Posterior vena cava (tissue), 2 donors: ENCODE measurements at regions not wholly inside any gene's neighbourhood (a gene's known extent, or its start where the extent isn't known, plus 50 kb on each side); places are given as distances from the start of the nearest gene placed in this dataset.
"Not testable (repeated sequence)": the region's sequence is repeated elsewhere in the genome, so short reads cannot be mapped to it uniquely, and the experiment has no call there.

Experiments used
- DNase-seq: peaks from one replicate; pipeline ENCODE4 v3.0.0-alpha.2; 2020; ENCODE audit warnings: low spot score
- intact Hi-C, 2 donors: fragments of 100-400 bp; cut with DNase I; formaldehyde crosslinking; loops; one replicate each; pipeline versions ENCODE4 v1.14.1 to v1.14.2; 2022 to 2023
- donor health status: DM: yes; HTN: yes; CAD: no.
- donor health status: DM: yes; HTN: yes; CAD: no.

DNA sequence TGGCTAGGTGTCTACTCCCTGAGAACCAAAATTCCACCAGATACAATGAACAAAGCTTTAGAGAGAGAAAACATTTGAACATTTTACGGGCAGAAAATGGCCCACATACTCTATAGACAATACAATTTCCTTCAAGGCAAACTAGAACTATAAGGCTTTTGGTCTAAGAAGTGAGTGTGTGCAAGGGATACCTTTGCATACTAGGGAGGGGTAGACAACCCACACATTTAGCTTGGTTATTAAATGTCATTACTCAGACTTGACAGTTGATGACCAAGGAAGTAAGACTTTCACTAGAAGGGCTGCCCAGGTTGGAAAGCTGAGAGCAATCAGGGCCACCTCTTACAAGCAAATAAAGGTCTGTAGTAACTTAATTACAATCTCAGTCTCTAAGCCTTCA lies 64.0 kb upstream of the PLEKHM1 start:
- intact Hi-C loops, DNase-seq: not testable (repeated sequence)

DNA sequence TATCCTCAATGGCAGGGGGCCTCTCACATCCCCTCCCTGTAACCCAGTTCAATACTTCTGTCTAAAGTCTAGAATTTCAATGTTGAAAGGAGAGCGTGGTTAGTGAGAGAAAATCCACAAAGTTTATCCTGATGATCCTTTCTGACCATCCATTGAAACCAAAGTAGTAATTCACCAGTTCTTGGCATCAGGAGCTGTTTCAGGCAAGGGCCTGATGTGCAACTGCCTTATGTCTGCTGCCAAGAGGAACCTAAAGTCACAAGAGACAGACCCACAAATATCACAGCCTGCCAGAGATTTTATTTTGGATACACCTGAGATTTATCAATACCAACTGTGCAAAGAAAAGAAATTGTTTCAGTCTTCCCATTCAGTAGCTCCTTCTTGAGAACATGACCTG lies 68.3 kb upstream of the PLEKHM1 start:
- intact Hi-C loops, result not testable (repeated sequence)

DNA sequence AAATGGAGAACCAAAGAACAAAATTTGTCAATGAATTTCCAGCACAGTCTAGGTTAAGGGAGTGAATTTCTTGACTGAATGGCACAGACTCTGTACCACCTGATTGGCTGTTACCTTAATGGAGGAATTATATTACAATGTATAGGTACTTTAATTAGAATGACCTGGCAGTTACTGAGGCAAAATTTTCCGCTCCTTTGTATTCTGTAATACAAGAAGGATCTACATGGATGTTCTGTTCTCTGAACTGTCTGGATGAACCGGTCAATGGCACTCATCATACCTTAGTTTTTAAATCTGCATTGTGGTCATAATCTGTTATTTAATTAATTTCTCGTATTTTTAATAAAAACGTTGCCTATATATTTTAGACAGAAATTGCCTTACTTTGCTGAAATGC lies 72.3 kb upstream of the PLEKHM1 start:
- DNase-seq, intact Hi-C loops: not testable (repeated sequence)

More for the DNA sequence above, 68.3 kb upstream of the PLEKHM1 start:
- DNase-seq, result not testable (repeated sequence)

DNA sequence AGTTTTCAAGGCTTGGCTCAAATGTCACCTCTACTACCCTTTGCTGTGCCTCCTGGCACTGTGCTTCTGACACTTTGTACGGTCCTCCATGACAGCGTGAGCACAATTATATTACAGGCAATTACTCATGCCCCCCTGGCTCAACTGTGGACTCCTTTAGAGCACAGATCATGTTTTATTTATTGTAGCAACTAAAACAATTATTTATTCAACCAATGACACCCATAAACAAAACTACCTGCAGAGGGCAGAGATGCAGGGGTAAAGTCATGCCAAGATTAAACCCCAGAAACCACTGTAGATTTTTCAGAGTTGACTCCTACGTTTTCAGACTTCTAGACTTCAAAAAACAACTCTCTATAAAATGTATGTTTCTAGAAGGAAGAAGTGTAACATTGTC lies 72.8 kb upstream of the PLEKHM1 start:
- intact Hi-C loops, result not testable (repeated sequence)

DNA sequence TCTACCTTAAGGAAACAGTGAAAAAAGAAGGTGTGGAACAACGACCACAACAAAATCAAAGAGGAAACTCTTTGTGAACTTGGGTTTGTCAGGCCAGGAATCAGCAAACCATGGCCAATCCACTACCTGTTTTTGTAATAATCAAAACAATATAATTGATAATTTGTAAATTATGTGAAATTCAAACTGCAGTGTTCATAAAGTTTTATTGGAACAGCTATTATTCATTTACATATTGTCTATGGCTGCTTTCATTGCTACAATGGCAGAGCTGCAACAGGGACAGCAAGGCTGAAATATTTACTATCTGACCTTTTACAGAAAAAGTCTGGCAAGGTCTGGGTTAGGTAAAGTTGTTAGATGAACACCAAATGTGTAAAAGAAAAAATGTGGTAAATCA lies 77.8 kb upstream of the PLEKHM1 start:
- DNase-seq, intact Hi-C loops: not testable (repeated sequence)

More for the DNA sequence above, 72.8 kb upstream of the PLEKHM1 start:
- not testable (repeated sequence) for DNase-seq

DNA sequence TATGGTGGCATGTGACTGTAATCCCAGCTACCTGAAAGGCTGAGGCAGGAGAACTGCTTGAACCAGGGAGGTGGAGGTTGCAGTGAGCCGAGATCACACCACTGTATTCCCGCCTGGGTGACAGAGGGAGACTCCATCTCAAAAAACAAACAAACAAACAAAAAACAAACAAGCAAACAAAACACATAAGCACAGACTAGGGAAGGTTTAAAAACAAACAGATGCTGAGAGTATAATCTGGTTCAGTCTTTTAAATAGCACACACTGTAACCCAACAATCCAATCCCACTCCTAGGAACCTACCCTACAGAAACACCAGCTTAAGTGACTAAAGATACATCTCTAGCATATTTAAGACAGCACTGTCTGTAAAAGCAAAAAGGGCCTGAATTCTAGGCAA lies 82.8 kb upstream of the PLEKHM1 start:
- DNase-seq, result not testable (repeated sequence)
- intact Hi-C loops, result loop anchor here in 1 of 2 donors (10.0 kb wide), 1 partner anchor 521 kb away; no protein-coding TSS in a partner anchor

DNA sequence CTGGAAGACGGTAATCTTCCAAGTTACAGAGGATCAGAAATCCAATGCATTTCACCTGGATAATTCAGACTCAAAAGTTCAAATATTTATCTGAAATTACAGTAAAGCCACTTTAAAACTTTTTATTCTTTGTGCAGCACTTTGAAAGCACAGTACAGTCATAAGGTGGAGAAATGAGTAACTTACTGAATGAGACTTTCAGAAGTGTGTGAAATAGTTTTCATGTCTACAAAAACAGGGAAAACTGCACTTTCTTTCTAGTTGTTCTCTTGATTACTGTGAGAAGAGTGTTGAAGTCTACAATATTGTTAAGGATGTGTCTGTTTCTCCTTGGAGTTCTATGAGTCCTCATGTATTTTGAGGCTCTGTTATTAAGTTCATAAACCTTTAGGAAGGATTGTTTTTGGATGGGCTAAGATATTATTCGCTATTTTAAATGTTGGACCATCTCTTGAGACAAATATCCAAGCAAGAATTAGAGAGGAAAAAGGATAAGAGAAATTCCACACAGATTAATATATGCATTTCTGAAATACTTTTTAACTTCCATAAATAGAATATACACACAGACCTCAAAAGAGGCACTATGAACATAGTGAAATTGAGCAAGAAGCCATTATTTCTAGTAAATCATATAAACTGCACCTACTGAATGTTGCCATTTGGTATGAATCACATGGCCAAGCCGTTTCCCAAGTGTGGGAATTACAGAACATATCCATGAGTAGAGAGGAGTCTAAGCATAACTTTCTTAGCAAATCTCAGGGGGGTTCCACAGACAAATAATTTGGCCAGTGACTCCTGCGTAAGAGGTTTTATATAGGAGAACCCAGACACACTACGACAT lies 83.6 kb upstream of the PLEKHM1 start:
- no peak for DNase-seq
- intact Hi-C loops, result loop anchor here in 1 of 2 donors (10.0 kb wide), 1 partner anchor 521 kb away; no protein-coding TSS in a partner anchor

DNA sequence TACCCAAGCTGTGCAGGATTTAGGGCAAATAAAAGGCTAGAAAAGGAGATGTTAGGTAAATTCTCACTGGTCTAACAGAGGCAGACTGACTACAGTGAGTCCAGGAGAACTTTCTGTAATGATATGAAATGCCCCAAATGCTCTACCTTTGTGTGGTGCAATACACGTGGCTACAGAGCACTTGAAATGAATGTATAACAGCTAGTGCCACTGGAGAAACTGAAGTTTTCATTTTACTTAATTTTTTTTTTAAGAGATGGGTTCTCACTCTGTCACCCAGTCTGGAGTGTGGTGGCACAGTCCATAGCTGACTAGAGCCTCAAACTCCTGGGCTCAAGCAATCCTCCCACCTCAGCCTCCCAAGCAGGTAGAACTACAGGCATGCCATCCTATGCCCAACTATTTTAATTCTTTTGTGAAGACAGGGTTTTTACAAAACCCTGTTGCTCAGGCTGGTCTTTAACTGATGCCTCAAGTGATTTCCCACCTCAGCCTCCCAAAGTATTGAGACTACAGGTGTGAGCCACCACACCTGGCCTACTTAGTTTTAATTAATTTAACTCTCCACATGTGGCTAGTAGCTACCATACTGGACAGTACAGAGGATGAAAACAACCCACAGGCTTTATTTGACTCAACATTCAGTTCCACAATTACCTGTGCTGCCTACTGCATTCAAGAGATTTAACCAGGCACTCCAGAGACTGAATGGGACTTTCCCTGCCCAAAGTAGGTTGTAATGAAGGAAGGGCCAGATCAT lies 84.8 kb upstream of the PLEKHM1 start:
- intact Hi-C loops, result loop anchor here in 1 of 2 donors (10.0 kb wide), 1 partner anchor 519 kb away; no protein-coding TSS in a partner anchor

DNA sequence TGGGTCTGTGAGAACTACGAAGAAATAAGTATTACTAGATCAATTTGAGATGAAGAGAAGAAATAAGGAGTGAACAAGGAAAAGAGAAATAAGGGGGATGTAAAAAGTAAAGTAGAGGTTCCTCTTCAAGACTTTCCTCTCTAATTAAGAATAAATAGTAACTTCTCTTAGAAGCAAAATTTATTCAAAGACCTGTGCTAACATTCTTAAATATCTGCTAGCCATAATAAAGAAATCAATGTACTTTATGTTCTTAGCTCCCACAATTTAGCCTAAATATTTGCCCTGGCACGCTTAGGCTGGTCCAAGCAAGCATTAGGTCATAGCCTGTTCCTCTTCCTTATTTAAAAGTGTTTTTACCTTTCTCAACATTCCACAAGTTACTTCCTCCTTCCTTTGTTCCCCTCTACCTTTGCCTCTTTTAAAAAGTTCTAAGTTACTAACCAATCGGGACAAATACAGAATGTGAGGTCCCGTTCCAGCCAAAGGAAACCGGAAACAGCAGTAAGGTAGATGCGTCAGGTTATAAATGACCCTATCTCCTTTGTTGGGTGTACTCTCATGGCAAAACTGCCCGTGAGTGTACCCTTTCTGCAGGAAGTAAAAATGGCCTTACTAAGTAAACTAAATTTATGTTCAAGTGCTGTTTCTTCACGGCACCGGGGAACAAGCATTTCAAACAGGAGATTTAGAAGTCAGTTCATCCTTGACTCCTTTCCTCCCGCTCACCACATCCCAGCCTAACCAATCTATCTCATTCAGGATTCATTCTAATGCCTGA lies 86.2 kb upstream of the PLEKHM1 start:
- not testable (repeated sequence) for DNase-seq
- intact Hi-C loops, result loop anchor here in 1 of 2 donors (10.0 kb wide), 1 partner anchor 518 kb away; no protein-coding TSS in a partner anchor

More for the DNA sequence above, 84.8 kb upstream of the PLEKHM1 start:
- DNase-seq, result no peak

DNA sequence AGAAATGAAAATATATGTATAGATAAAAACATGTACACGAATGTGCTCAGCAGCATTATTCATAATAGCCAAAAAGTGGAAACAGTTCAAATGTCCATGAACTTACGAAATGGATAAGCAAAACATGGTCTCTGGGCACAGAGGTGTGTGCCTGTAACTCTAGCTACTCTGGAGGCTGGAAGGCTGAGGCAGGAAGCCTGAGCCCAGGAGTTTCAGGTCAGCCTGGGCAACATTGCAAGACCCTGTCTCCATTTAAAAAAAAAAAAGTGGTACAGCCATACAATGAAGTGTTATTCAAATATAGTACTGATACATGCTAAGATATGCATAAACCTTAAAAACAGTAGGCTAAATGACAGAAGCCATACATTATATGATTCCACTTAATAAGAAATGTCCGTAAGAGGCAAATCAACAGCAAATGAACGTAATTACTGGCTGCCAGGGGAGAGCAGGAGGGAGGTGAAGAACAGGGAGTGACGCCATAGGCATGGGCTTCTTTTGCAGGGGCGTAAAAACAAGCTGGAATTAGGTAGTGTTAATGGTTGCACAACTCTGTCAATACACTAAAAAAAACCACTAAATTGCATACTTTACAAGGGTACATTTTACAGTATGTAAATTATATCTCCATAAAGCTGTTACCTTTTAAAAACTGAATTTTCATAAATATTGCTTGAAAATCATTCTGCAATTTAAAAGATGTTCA lies 87.2 kb upstream of the PLEKHM1 start:
- DNase-seq, result no peak
- intact Hi-C loops, result loop anchor here in 1 of 2 donors (10.0 kb wide), 1 partner anchor 517 kb away; no protein-coding TSS in a partner anchor

DNA sequence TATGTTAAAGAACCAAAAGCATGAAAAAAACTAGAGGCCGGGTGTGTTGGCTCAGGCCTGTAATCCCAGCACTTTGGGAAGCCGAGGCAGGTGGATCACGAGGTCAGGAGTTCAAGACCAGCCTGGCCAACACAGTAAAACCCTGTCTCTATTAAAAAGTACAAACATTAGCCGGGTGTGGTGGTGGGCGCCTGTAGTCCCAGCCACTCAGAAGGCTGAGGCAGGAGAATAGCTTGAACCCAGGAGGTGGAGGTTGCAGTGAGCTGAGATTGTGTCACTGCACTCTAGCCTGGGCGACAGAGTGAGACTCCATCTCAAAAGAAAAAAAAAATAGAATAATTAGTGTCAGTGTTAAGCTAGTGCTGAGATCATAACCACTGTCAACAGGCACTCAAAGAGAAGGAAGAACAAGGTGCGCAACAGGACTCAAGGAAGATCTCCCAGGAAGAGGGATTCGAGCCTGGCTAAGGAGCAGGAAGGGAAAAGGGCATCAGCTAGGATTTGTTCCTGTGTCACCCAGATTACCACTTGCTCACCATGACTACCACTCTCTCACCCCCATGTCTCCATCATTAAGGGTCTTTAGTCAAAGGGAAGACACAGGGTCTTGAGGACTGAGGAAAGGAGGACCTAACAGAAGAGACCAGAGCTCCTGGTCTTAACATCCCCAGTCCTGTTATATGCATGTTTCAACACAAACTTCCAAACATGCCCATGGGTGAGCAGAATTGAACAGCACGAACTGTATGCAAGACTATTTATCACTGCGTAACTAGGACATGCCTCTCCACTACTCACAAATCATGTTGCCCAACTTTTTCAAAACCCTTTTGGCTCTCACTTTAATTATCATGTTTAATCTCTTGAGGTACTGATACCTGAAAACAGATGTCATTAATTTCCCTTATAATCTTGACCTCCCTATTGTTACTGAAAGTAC lies 88.3 kb upstream of the PLEKHM1 start:
- no peak for DNase-seq
- intact Hi-C loops, result loop anchor here in 1 of 2 donors (10.0 kb wide), 1 partner anchor 516 kb away; no protein-coding TSS in a partner anchor

DNA sequence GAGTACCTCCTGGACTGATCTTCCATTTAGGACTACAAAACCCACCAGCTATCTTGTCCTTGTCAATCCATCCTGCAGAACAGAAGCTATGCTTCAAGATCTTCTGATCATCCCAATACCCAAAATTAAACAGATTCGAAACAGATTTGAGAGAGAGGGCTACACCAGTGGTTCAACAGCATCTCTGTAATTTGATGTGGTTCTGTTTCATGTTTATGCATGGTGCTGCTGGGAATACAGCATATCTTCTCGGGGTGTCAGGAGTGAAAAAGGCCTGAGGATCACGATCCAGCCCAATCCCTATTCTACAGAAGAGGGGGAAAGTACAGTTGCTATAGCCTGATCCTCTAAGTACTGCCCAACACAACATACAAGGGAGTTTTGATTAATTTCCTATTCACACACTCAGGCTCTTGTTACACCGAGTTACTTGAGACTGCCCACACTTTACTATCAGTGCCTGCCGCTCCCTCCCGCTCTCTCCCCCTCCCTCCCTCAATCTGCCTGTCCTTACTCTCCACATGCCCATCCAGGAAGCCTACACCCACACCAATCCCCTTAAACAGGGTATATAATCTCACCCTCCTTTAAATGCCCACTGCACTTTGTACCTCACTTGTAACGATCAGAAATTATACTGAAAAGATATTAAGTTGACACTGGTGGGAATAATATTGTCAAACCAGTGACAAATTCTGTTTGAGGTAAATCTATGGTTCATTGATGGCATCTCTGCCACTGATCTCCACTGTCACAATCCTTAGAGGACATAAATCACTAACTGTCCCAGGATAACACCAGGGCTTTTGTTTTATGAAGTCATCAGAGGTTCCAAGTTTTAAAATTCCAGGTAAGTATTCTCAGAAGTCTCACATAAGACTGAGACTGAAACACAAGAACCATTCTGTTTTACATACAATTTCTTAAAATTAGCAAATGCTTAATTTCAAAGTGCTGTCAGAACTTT lies 89.3 kb upstream of the PLEKHM1 start:
- intact Hi-C loops, result loop anchor here in 1 of 2 donors (10.0 kb wide), 1 partner anchor 515 kb away; no protein-coding TSS in a partner anchor
- no peak for DNase-seq

DNA sequence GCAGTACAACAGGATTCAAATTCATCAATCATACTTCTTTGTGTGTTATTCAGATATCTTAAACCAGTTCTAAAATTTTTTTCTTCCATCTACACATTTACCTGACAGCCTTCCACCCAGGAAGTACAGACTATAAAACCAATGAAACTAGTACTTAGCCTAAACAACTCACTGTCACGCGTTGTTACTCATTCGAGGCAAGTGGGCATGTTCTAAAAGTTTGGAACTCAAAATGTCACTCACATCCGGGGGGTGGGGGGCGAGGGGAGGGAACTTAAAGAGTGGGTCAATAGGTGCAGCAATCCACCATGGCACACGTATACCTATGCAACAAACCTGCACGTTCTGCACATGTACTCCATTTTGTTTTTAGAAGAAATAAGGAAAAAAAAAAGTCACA lies 90.4 kb upstream of the PLEKHM1 start:
- no peak for DNase-seq
- intact Hi-C loops, result no loop called here

DNA sequence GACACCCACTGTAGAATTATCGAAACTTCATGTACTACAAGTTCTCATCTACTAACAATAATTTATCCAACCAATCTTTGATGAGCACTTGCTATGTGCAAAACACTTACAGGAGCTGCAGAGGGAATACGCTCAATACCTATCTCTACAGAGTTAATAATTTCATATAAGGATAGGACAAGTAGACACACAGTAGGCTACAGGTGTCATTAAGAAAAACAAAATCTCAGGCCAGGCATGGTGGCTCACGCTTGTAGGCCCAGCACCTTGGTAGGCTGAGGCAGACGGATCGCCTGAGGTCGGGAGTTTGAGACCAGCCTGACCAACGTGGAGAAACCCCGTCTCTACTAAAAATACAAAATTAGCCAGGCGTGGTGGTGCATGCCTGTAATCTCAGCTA lies 91.3 kb upstream of the PLEKHM1 start:
- DNase-seq, result no peak
- intact Hi-C loops, result no loop called here

DNA sequence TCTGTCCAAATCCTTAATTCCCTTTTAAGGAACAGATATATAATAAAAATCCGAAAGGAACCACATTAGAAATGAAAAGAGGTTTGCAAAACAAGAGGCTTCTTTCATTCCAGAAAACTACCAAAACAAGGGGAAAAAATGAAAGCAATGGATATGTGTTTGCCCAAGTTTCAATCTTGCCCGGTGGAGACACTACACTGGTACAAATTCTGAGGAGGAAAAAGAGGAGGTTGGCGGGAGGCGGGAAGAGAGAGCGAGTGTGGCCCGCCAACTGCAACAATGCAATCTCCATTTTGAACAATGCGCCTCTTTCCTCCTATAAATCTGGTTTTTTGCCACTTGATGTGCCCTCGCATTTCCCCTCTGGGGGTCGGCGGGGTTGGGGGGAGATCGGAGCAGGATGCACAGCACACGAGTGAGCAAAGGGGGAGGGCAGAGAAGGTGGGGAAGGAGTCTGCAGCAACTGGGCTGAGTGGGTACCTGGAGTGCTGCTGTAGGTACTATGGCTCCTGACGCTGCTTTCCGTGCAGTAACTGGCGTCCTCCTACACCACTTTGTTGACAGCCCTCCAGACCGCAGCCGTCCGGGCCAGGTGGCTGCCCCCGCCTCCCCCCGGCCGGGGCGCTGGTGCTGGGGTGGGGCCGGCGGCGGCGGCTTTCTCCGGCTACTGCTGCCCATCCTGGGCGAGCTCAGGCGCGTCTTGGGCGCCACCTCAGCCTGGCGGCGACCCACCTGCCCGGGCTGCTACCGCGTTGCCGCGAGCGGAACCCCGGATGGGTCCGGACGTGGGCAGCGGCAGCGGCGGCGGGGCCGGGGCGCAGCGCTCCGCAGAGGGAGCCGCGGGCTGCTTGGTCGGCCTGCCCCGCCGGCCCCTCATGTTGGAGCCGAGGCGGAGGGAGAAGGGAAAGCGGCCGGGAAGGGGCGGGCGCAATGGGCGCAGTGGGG lies 93.8 kb upstream of the PLEKHM1 start:
- DNase-seq, result peak; percentile 91
- intact Hi-C loops, result no loop called here
